SK-N-SH (cell line): ENCODE measurements at regions not wholly inside any gene's neighbourhood (a gene's known extent, or its start where the extent isn't known, plus 50 kb on each side); places are given as distances from the start of the nearest gene placed in this dataset.

Experiments
- CTCF ChIA-PET: fragments of 300-600, 350-600 bp; formaldehyde crosslinking; extraction: SDS; loops from one replicate; lab custom pipeline; 2021; lab: Yijun Ruan, JAX
- POLR2A ChIA-PET: fragments of 350-600 bp; sonication (Branson Sonifier 250); formaldehyde crosslinking; extraction: SDS; loops from one replicate; lab custom pipeline; 2020; ENCODE audit warnings: antibody characterized with exemption, inconsistent platforms; lab: Yijun Ruan, JAX
- DNase-seq: peaks from one replicate; pipeline ENCODE4 v3.0.0; 2012
- H2AFZ ChIP-seq: fragments of 200-600 bp; sonication (generic); 2 replicates; pipeline ENCODE4 v1.8.1; 2016; ENCODE audit warnings: antibody characterized with exemption, mild to moderate bottlenecking, low read depth
- H3F3A ChIP-seq: fragments of 200-600 bp; sonication (generic); replicated peaks from 2 replicates; pipeline ENCODE3; 2016; ENCODE audit warnings: antibody characterized with exemption, mild to moderate bottlenecking; ENCODE audit not compliant: insufficient read depth
- H3K27ac ChIP-seq, 2 experiments: fragments of 200-500 bp in 1 of 2; fragments of 200-600 bp in 1 of 2; sonication (Bioruptor generic) in 1 of 2; sonication (generic), shearing (Covaris generic) in 1 of 2; 2 replicates each; pipeline versions ENCODE4 v1.5.1 to v1.6.1; 2014 to 2016; ENCODE audit warnings: low read depth in 2 of 2, inconsistent platforms in 1 of 2, low read length in 1 of 2, mild to moderate bottlenecking in 1 of 2, mixed read lengths in 1 of 2
- H3K27me3 ChIP-seq: fragments of 200-600 bp; sonication (generic), shearing (Covaris generic); 2 replicates; pipeline ENCODE4 v1.6.1; 2016; ENCODE audit warnings: mixed run types; ENCODE audit not compliant: insufficient read depth
- H3K36me3 ChIP-seq, 2 experiments: fragments of 200-500 bp in 1 of 2; fragments of 200-600 bp in 1 of 2; sonication (Bioruptor generic) in 1 of 2; sonication (generic) in 1 of 2; replicated peaks in 1 of 2; 2 replicates each; pipeline versions ENCODE3 to v1.5.1; 2014 to 2016; ENCODE audit warnings: low read length in 1 of 2, mild to moderate bottlenecking in 1 of 2; ENCODE audit not compliant: insufficient read depth in 2 of 2, control insufficient read depth in 1 of 2
- H3K4me1 ChIP-seq, 2 experiments: fragments of 200-500 bp in 1 of 2; fragments of 200-600 bp in 1 of 2; sonication (Bioruptor generic) in 1 of 2; sonication (generic), shearing (Covaris generic) in 1 of 2; 2 replicates each; pipeline versions ENCODE4 v1.5.1 to v1.6.1; 2014 to 2016; ENCODE audit warnings: low read depth in 1 of 2, low read length in 1 of 2, mixed run types in 1 of 2; ENCODE audit not compliant: insufficient read depth in 2 of 2, control insufficient read depth in 1 of 2
- H3K4me2 ChIP-seq: fragments of 200-600 bp; sonication (generic), shearing (Covaris generic); 2 replicates; pipeline ENCODE4 v1.6.1; 2017; ENCODE audit warnings: mixed run types
- H3K4me3 ChIP-seq, 2 experiments: fragments of 200-500 bp in 1 of 2; fragments of 200-600 bp in 1 of 2; sonication (Bioruptor generic) in 1 of 2; sonication (generic), shearing (Covaris generic) in 1 of 2; 2 replicates each; pipeline versions ENCODE4 v1.5.1 to v1.8.1; 2014 to 2016; ENCODE audit warnings: low read depth in 2 of 2, inconsistent platforms in 1 of 2, low read length in 1 of 2, mild to moderate bottlenecking in 1 of 2, mixed read lengths in 1 of 2, moderate library complexity in 1 of 2
- H3K79me2 ChIP-seq: fragments of 200-600 bp; sonication (generic); 2 replicates; pipeline ENCODE4 v1.8.1; 2017; ENCODE audit warnings: mild to moderate bottlenecking; ENCODE audit not compliant: insufficient read depth
- H3K9ac ChIP-seq: fragments of 200-600 bp; sonication (generic); 2 replicates; pipeline ENCODE4 v1.6.1; 2017; ENCODE audit warnings: mixed run types
- H3K9me2 ChIP-seq: fragments of 200-600 bp; sonication (generic); 2 replicates; pipeline ENCODE4 v1.6.1; 2017; ENCODE audit warnings: mixed run types
- H3K9me3 ChIP-seq: fragments of 200-600 bp; sonication (generic); 2 replicates; pipeline ENCODE4 v1.6.1; 2017; ENCODE audit warnings: mixed run types, mild to moderate bottlenecking, moderate library complexity
- H4K20me1 ChIP-seq: fragments of 200-600 bp; sonication (generic); 2 replicates; pipeline ENCODE4 v1.6.1; 2017; ENCODE audit warnings: mild to moderate bottlenecking, mixed run types; ENCODE audit not compliant: insufficient read depth
- CHD2 ChIP-seq: fragments of 150-350 bp; IDR thresholded peaks from 2 replicates; pipeline ENCODE4 v1.6.1; 2018; ENCODE audit warnings: low read length; ENCODE audit not compliant: partially characterized antibody
- FOSL2 ChIP-seq: IDR thresholded peaks from 2 replicates; pipeline ENCODE4 v1.4.0; 2012; ENCODE audit warnings: low read depth, mild to moderate bottlenecking, moderate library complexity, borderline replicate concordance
- FOXJ3 ChIP-seq: sonication (generic); formaldehyde crosslinking; IDR thresholded peaks from 2 replicates; pipeline ENCODE4 v1.5.1; 2020; ENCODE audit warnings: mild to moderate bottlenecking, missing genetic modification reagents
- FOXM1 ChIP-seq: IDR thresholded peaks from 2 replicates; pipeline ENCODE4 v1.4.0; 2012; ENCODE audit warnings: low read depth, mild to moderate bottlenecking
- GATA2 ChIP-seq: sonication (generic); formaldehyde crosslinking; IDR thresholded peaks from 2 replicates; pipeline ENCODE4 v1.5.0; 2020; ENCODE audit warnings: mild to moderate bottlenecking, missing genetic modification reagents
- JUND ChIP-seq: IDR thresholded peaks from 2 replicates; pipeline ENCODE4 v1.4.0; 2012
- MEF2A ChIP-seq: IDR thresholded peaks from 2 replicates; pipeline ENCODE4 v1.4.0; 2012; ENCODE audit warnings: low read depth, borderline replicate concordance
- RCOR1 ChIP-seq: fragments of 150-350 bp; IDR thresholded peaks from 2 replicates; pipeline ENCODE4 v1.6.1; 2017; ENCODE audit warnings: antibody characterized with exemption, low read length
- RFX5 ChIP-seq: IDR thresholded peaks from 2 replicates; pipeline ENCODE4 v1.6.1; 2012; ENCODE audit warnings: mild to moderate bottlenecking, improper control_type of control experiment, low read length
- RXRA ChIP-seq: IDR thresholded peaks from 2 replicates; pipeline ENCODE4 v1.4.0; 2012; ENCODE audit warnings: low read depth, mild to moderate bottlenecking, borderline replicate concordance
- SMC3 ChIP-seq: IDR thresholded peaks from 2 replicates; pipeline ENCODE4 v1.6.1; 2012; ENCODE audit warnings: low read depth, low read length, improper control_type of control experiment
- TAF1 ChIP-seq: IDR thresholded peaks from 2 replicates; pipeline ENCODE4 v1.6.1; 2012; ENCODE audit warnings: low read depth, mild to moderate bottlenecking, low read length, moderate library complexity, borderline replicate concordance
- TEAD4 ChIP-seq: IDR thresholded peaks from 2 replicates; pipeline ENCODE4 v1.4.0; 2012; ENCODE audit warnings: mild to moderate bottlenecking, borderline replicate concordance; ENCODE audit not compliant: insufficient read depth
- WGBS: methylation state at CpG from one replicate; pipeline ENCODE4 v1.1.6; 2017; ENCODE audit warnings: low lambda C conversion rate; 5-methylcytosine and 5-hydroxymethylcytosine counted together
- TF ChIP-seq, protein P1 (sequence below): IDR thresholded peaks from 2 replicates; pipeline ENCODE4 v1.4.0; 2012; ENCODE audit warnings: low read depth, borderline replicate concordance
- TF ChIP-seq, protein P2 (sequence below): IDR thresholded peaks from 2 replicates; pipeline ENCODE4 v1.4.0; 2012; ENCODE audit warnings: low read depth

DNA sequence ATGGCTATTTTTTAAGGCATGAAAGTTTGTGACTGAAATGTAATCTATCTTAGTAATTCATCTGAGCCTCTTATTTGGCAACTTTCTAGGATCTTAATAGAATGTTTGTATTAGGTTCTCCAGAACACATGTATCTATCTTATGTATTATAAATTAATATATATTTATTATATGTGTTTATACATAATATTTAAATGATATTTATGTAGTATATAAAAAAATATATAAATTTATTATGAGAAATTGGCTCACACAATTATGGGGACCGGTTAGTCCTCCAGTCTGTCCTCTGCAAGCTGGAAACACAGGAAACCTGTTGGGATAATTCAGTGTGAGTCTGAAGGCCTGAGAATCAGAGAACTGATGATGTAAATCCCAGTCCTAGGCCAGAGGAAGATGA, 155.7 kb downstream of the AMY1C start:
- CTCF ChIA-PET, result no interaction called here
- H3F3A ChIP-seq, result no peaks in the 10 kb centered on the region

DNA sequence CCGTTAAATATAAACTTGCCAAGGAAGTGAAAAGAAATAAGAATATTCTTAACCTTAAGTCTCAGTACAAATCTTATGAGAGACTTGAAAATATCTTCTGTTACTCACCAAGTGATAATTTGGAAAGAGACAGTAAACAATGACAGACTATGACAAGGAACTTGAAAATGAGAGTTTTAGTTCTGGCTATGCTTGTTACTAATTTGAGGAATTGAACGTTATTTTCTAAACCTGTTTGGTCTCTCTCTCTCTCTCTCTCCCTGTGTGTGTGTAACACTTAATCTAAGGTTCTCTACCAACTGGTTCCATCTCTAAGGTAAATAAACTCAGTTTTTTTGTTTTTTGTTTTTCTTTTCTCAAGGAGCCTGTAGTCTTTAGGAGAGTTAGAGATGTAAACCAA, 161.8 kb downstream of the AMY1C start:
- ChIA-PET POLR2A (no interaction called here), CTCF (no interaction called here)

More for the DNA sequence above, 155.7 kb downstream of the AMY1C start:
- 36% methylated on average over 1 of the region's 1 CpG for WGBS
- H3K36me3 ChIP-seq, result no peaks in the 10 kb centered on the region
- no peaks in the 10 kb centered on the region for H3K9me2 ChIP-seq
- H3K27ac ChIP-seq, result no peak overlapping the region
- no peak overlapping the region for H3K4me2 ChIP-seq
- no peak overlapping the region for H2AFZ ChIP-seq
- H3K9ac ChIP-seq, result no peak overlapping the region
- no peaks in the 10 kb centered on the region for H3K79me2 ChIP-seq
- no peak for DNase-seq
- POLR2A ChIA-PET, result no interaction called here
- no peaks in the 10 kb centered on the region for H3K4me1 ChIP-seq
- H3K9me3 ChIP-seq, result no peaks in the 10 kb centered on the region
- TF ChIP-seq GATA2 (no peak), RCOR1 (no peak), FOXM1 (no peak), RFX5 (no peak), FOXJ3 (no peak), CHD2 (no peak), TEAD4 (no peak), SMC3 (no peak), RXRA (no peak)
- TF ChIP-seq, protein P1, sequence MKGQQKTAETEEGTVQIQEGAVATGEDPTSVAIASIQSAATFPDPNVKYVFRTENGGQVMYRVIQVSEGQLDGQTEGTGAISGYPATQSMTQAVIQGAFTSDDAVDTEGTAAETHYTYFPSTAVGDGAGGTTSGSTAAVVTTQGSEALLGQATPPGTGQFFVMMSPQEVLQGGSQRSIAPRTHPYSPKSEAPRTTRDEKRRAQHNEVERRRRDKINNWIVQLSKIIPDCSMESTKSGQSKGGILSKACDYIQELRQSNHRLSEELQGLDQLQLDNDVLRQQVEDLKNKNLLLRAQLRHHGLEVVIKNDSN, result no peak
- TF ChIP-seq, protein P2, sequence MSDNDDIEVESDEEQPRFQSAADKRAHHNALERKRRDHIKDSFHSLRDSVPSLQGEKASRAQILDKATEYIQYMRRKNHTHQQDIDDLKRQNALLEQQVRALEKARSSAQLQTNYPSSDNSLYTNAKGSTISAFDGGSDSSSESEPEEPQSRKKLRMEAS, result no peak
- no peak overlapping the region for H3K4me3 ChIP-seq
- no peaks in the 10 kb centered on the region for H4K20me1 ChIP-seq
- no peaks in the 10 kb centered on the region for H3K27me3 ChIP-seq

More for the DNA sequence above, 161.8 kb downstream of the AMY1C start:
- no peaks in the 10 kb centered on the region for H3K9me3 ChIP-seq
- H3K4me3 ChIP-seq, result no peak overlapping the region
- no peak overlapping the region for H3K9ac ChIP-seq
- DNase-seq, result no peak
- no peaks in the 10 kb centered on the region for H3K9me2 ChIP-seq
- H3K79me2 ChIP-seq, result no peaks in the 10 kb centered on the region
- H3K27ac ChIP-seq, result no peak overlapping the region
- H2AFZ ChIP-seq, result no peak overlapping the region
- H3K4me1 ChIP-seq, result no peaks in the 10 kb centered on the region
- no peaks in the 10 kb centered on the region for H3K27me3 ChIP-seq
- H3K36me3 ChIP-seq, result no peaks in the 10 kb centered on the region
- TF ChIP-seq MEF2A, result no peak
- no peak for TF ChIP-seq TAF1
- TF ChIP-seq JUND, result no peak
- TF ChIP-seq, protein P2, result no peak
- TF ChIP-seq FOSL2, result no peak
- TF ChIP-seq, all 33 proteins: peak for 0
- Histone ChIP-seq H3K4me2 (no peak overlapping the region), H3F3A (no peaks in the 10 kb centered on the region), H4K20me1 (no peaks in the 10 kb centered on the region)
- 14% methylated on average over 2 of the region's 2 CpGs for WGBS
